Astrocyte of the cerebellum (primary cell): ENCODE measurements at regions not wholly inside any gene's neighbourhood (a gene's known extent, or its start where the extent isn't known, plus 50 kb on each side); places are given as distances from the start of the nearest gene placed in this dataset.

ENCODE experiments used
- DNase-seq: peaks from one replicate; pipeline ENCODE4 v3.0.0-alpha.2; 2011; ENCODE audit warnings: low read depth
- H3K4me3 ChIP-seq: 2 replicates; pipeline ENCODE4 v1.5.1; 2011; ENCODE audit warnings: mild to moderate bottlenecking, low read depth, low read length, moderate library complexity
- in situ Hi-C: cut with HindIII; loops from 2 replicates; pipeline ENCODE4 v1.10.0; 2017; ENCODE audit warnings: low sequenced_read_pairs
- TF ChIP-seq, protein P1 (sequence below): IDR thresholded peaks from 2 replicates; pipeline ENCODE4 v1.5.1; 2012; ENCODE audit warnings: low read length, low read depth, moderate library complexity, mild to moderate bottlenecking; ENCODE audit errors: missing control alignments

- in situ Hi-C loops, result no loop called here
- DNase-seq, result no peak
- TF ChIP-seq, protein P1, sequence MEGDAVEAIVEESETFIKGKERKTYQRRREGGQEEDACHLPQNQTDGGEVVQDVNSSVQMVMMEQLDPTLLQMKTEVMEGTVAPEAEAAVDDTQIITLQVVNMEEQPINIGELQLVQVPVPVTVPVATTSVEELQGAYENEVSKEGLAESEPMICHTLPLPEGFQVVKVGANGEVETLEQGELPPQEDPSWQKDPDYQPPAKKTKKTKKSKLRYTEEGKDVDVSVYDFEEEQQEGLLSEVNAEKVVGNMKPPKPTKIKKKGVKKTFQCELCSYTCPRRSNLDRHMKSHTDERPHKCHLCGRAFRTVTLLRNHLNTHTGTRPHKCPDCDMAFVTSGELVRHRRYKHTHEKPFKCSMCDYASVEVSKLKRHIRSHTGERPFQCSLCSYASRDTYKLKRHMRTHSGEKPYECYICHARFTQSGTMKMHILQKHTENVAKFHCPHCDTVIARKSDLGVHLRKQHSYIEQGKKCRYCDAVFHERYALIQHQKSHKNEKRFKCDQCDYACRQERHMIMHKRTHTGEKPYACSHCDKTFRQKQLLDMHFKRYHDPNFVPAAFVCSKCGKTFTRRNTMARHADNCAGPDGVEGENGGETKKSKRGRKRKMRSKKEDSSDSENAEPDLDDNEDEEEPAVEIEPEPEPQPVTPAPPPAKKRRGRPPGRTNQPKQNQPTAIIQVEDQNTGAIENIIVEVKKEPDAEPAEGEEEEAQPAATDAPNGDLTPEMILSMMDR, result no peak
- H3K4me3 ChIP-seq, result no peak overlapping the region
Measured at GRCh38 chr17:37838276-37838675, 85.9 kb upstream of the TBC1D3K start.

DNA sequence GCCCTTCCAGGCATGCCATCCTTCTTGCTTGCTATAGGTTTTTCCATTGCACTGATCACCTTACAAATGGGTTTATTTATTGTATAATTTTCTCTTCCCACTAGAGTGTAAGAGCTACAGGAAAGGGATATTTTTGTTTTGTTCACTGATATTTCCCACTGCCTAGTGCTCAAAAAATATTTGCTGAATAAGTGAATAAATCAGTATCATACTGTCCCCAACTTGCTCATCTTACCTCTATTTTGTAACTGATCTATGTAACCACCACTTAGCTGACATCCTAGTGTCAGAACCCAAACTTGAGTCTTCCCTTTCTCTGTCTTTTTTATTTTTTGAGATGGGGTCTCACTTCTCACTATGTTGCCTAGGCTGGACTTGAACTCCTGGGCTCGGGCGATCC, 87.6 kb upstream of the TBC1D3K start:
- in situ Hi-C loops, result no loop called here
- TF ChIP-seq, protein P1, result no peak
- DNase-seq, result no peak
- no peak overlapping the region for H3K4me3 ChIP-seq

DNA sequence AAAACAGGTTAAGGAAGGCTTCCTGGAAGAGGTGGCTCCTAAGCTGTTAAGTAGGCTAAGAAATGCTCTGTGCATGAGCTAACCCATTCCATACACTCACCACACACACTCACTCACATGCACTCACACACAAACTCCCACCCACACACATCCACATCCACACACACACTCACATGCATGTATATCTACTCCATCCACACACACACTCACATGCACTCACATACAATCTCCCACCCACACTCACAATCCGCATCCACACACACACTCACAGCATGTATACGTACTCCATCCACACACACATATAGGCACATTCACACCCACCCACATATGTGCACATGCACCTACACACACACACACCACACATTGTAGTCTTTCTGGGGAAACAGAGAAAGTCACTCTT, 89.3 kb upstream of the HNF1B start:
- H3K4me3 ChIP-seq, result no peak overlapping the region
- no peak for DNase-seq
- in situ Hi-C loops, result no loop called here
- TF ChIP-seq, protein P1, result no peak

- in situ Hi-C loops, result no loop called here
- no peak overlapping the region for H3K4me3 ChIP-seq
- TF ChIP-seq, protein P1, result no peak
- no peak for DNase-seq
Measured at GRCh38 chr17:37833237-37833859, 88.5 kb upstream of the HNF1B start.

DNA sequence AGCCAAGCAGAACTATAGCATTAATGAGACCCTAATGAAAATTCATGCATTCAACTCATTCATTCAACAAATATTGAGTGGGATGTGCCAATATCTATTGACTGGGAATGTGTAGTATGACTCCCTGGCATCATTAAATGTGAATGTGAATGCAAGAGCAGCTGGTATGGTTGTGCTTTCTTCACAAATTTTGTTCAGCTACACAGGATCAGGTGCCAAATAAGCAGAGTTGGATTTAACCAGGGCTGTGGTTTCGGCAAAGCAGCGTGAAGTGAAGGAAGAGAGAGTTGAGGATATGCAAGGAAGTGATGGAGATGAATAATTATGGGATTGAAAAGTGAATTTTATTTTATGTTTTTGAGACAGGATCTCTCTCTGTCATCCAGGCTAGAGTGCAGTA, 87.1 kb upstream of the HNF1B start:
- DNase-seq, result no peak
- H3K4me3 ChIP-seq, result no peak overlapping the region
- TF ChIP-seq, protein P1, result no peak
- in situ Hi-C loops, result no loop called here

GRCh38 chr17:37831492-37831891, 86.6 kb upstream of the HNF1B start:
- no peak overlapping the region for H3K4me3 ChIP-seq
- no peak for DNase-seq
- in situ Hi-C loops, result no loop called here
- TF ChIP-seq, protein P1, result no peak
